GM23338 (cell line): ENCODE measurements at regions not wholly inside any gene's neighbourhood (a gene's known extent, or its start where the extent isn't known, plus 50 kb on each side); places are given as distances from the start of the nearest gene placed in this dataset.

ENCODE experiments used
- ATAC-seq: fragments of 200-7000 bp; cut with Tn5 transposase; 3 replicates; pipeline ENCODE4 v1.9.1; 2020
- DNase-seq: peaks from one replicate; pipeline ENCODE4 v3.0.0-alpha.2; 2015; ENCODE audit warnings: low spot score
- H2AFZ ChIP-seq: fragments of 200-600 bp; sonication (generic); 2 replicates; pipeline ENCODE4 v1.8.0; 2016; ENCODE audit warnings: antibody characterized with exemption, mild to moderate bottlenecking, moderate library complexity
- H3F3A ChIP-seq: fragments of 200-600 bp; sonication (generic); replicated peaks from 2 replicates; pipeline ENCODE4 v1.8.0; 2017; ENCODE audit warnings: antibody characterized with exemption, mixed run types, low read depth
- H3K27ac ChIP-seq: fragments of 200-600 bp; sonication (generic); 2 replicates; pipeline ENCODE4 v1.6.1; 2016; ENCODE audit warnings: low read depth
- H3K27me3 ChIP-seq: fragments of 200-600 bp; sonication (generic); 2 replicates; pipeline ENCODE4 v1.8.0; 2016; ENCODE audit warnings: mild to moderate bottlenecking, mixed run types, moderate library complexity; ENCODE audit not compliant: insufficient read depth
- H3K36me3 ChIP-seq: fragments of 200-600 bp; sonication (generic); 2 replicates; pipeline ENCODE4 v1.8.0; 2016; ENCODE audit warnings: mild to moderate bottlenecking; ENCODE audit not compliant: insufficient read depth
- H3K4me1 ChIP-seq: fragments of 200-600 bp; sonication (generic); 2 replicates; pipeline ENCODE4 v1.8.0; 2016; ENCODE audit warnings: mild to moderate bottlenecking, moderate library complexity; ENCODE audit not compliant: insufficient read depth
- H3K4me2 ChIP-seq: fragments of 200-600 bp; sonication (generic); 2 replicates; pipeline ENCODE4 v1.7.1; 2017; ENCODE audit warnings: mixed run types
- H3K4me3 ChIP-seq: fragments of 200-600 bp; sonication (generic); 2 replicates; pipeline ENCODE4 v1.6.1; 2016; ENCODE audit warnings: mixed run types
- H3K79me2 ChIP-seq: fragments of 200-600 bp; sonication (generic); replicated peaks from 2 replicates; pipeline ENCODE4 v1.8.0; 2017; ENCODE audit warnings: mild to moderate bottlenecking; ENCODE audit not compliant: insufficient read depth
- H3K9me2 ChIP-seq: fragments of 200-600 bp; sonication (generic); 2 replicates; pipeline ENCODE4 v1.8.0; 2017; ENCODE audit not compliant: insufficient read depth
- H4K20me1 ChIP-seq: fragments of 200-600 bp; sonication (generic); replicated peaks from 2 replicates; pipeline ENCODE4 v1.8.0; 2017; ENCODE audit warnings: mild to moderate bottlenecking; ENCODE audit not compliant: insufficient read depth
- H3K27ac Mint-ChIP-seq: 2 replicates; pipeline ENCODE4 v1.8.0; 2020; ENCODE audit warnings: inconsistent platforms, mild to moderate bottlenecking, moderate library complexity, mixed read lengths
- H3K27me3 Mint-ChIP-seq: 3 replicates; pipeline ENCODE4 v1.8.0; 2022; ENCODE audit warnings: low read depth, mild to moderate bottlenecking, moderate library complexity, mixed read lengths, inconsistent platforms; ENCODE audit not compliant: insufficient read depth, poor library complexity
- H3K36me3 Mint-ChIP-seq: 3 replicates; pipeline ENCODE4 v1.8.0; 2021; ENCODE audit warnings: low read depth, mild to moderate bottlenecking, inconsistent platforms, moderate library complexity, mixed read lengths
- H3K4me1 Mint-ChIP-seq: 3 replicates; pipeline ENCODE4 v1.8.0; 2020; ENCODE audit warnings: mild to moderate bottlenecking, inconsistent platforms, mixed read lengths
- H3K4me3 Mint-ChIP-seq: 3 replicates; pipeline ENCODE4 v1.8.0; 2021; ENCODE audit warnings: moderate library complexity, mild to moderate bottlenecking, inconsistent platforms, mixed read lengths
- H3K9me3 Mint-ChIP-seq: 3 replicates; pipeline ENCODE4 v1.8.0; 2020; ENCODE audit warnings: moderate library complexity, mild to moderate bottlenecking, inconsistent platforms, mixed read lengths
- CREB1 ChIP-seq: fragments of 250-450 bp; sonication (Bioruptor Pico); IDR thresholded peaks from 2 replicates; pipeline ENCODE4 v1.5.0; 2020; ENCODE audit warnings: low read depth, mild to moderate bottlenecking, moderate library complexity
- EZH2 ChIP-seq: fragments of 200-600 bp; sonication (generic); IDR thresholded peaks from one replicate; pipeline ENCODE4 v1.8.0; 2017; ENCODE audit warnings: antibody characterized with exemption, mild to moderate bottlenecking, low read depth; ENCODE audit not compliant: unreplicated experiment
- POLR2AphosphoS5 ChIP-seq: IDR thresholded peaks from 2 replicates; pipeline ENCODE4 v1.6.1; 2016; ENCODE audit warnings: antibody characterized with exemption, low read depth
- ZNF114 ChIP-seq: fragments of 250-450 bp; sonication (Bioruptor Pico); IDR thresholded peaks from 2 replicates; pipeline ENCODE4 v1.5.0; 2020; ENCODE audit warnings: mild to moderate bottlenecking, moderate library complexity
- TF ChIP-seq, protein P1 (sequence below), 2 experiments: fragments of 200-600 bp in 1 of 2; sonication (generic) in 1 of 2; conservative IDR thresholded peaks; 2 replicates each; pipeline versions ENCODE4 v1.5.1 to v1.6.1; 2016 to 2017; ENCODE audit warnings: antibody characterized with exemption in 2 of 2, low read depth in 2 of 2, mild to moderate bottlenecking in 2 of 2, moderate library complexity in 1 of 2
- TF ChIP-seq, protein P2 (sequence below): IDR thresholded peaks from one replicate; pipeline ENCODE4 v1.6.1; 2018; ENCODE audit warnings: antibody characterized with exemption; ENCODE audit not compliant: unreplicated experiment
- TF ChIP-seq, protein P3 (sequence below): fragments of 250-450 bp; sonication (Bioruptor Pico); IDR thresholded peaks from 2 replicates; pipeline ENCODE4 v1.5.0; 2020; ENCODE audit warnings: mild to moderate bottlenecking, moderate library complexity

DNA sequence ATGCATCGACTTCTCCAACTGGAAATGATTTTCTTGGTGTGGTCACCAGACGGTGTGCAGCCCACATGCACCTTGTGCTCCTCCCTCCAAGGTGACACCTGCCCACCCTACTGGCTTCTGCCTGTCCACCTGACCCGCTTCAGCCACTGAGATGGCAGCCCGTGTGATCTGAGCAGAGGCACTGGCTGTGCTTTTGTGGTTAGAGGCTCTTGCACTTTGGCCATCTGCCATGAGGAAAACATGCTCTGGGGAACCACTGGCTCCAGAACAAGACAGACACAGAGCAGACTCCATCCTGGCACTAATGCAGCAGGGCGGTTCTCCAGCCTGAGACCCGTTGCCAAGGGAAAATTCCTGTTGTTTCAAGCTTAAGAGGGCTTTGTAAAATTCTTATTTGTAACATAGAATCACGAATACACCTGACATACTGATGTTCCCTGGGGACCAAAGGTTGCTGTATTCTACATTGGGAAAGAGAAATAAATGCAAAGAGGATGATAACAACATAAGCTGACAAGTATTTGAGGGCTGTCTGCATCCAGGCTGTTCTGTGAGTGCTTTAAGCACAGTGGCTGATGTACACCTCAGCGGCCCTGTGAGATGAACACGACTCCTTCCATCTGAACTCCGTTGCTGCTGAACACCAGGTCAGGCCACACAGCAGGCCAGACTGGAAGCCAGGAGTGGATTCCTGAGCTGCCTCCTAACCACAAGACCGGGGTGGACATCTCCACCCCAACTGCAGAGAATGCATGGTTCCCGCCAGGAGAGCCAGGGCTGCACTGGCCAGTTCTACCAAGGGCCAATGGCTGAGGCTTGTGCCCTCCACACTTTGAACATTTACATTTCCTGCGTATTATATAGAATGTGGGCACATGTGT, 820.4 kb downstream of the GALR1 start:
- Histone ChIP-seq H3K79me2 (no peaks in the 10 kb centered on the region), H3K4me2 (no peak overlapping the region), H2AFZ (no peak overlapping the region), H3K4me1 (no peaks in the 10 kb centered on the region), H3K27me3 (no peaks in the 10 kb centered on the region), H3F3A (no peaks in the 10 kb centered on the region), H3K36me3 (peaks cover 11% of the 10 kb centered on the region; the same call in 1 of the 2 replicates), H3K9me2 (no peaks in the 10 kb centered on the region), H3K27ac (no peak overlapping the region), H3K4me3 (no peak overlapping the region), H4K20me1 (no peaks in the 10 kb centered on the region)
- DNase-seq (no peak), ATAC-seq (no peak)
- Mint-ChIP-seq H3K4me1 (no peaks in the 10 kb centered on the region), H3K4me3 (no peak overlapping the region), H3K9me3 (peaks cover 96% of the 10 kb centered on the region), H3K27ac (no peak overlapping the region), H3K27me3 (peaks cover 3% of the 10 kb centered on the region), H3K36me3 (peaks cover 29% of the 10 kb centered on the region; the same call in 2 of the 3 replicates)
- TF ChIP-seq CREB1 (CRISPR knock-in tag) = no peak
- TF ChIP-seq, protein P1, sequence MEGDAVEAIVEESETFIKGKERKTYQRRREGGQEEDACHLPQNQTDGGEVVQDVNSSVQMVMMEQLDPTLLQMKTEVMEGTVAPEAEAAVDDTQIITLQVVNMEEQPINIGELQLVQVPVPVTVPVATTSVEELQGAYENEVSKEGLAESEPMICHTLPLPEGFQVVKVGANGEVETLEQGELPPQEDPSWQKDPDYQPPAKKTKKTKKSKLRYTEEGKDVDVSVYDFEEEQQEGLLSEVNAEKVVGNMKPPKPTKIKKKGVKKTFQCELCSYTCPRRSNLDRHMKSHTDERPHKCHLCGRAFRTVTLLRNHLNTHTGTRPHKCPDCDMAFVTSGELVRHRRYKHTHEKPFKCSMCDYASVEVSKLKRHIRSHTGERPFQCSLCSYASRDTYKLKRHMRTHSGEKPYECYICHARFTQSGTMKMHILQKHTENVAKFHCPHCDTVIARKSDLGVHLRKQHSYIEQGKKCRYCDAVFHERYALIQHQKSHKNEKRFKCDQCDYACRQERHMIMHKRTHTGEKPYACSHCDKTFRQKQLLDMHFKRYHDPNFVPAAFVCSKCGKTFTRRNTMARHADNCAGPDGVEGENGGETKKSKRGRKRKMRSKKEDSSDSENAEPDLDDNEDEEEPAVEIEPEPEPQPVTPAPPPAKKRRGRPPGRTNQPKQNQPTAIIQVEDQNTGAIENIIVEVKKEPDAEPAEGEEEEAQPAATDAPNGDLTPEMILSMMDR (conservative IDR thresholded peaks at IDR 0.05; ENCODE audit: low read depth in 2 of 2) = no peak

DNA sequence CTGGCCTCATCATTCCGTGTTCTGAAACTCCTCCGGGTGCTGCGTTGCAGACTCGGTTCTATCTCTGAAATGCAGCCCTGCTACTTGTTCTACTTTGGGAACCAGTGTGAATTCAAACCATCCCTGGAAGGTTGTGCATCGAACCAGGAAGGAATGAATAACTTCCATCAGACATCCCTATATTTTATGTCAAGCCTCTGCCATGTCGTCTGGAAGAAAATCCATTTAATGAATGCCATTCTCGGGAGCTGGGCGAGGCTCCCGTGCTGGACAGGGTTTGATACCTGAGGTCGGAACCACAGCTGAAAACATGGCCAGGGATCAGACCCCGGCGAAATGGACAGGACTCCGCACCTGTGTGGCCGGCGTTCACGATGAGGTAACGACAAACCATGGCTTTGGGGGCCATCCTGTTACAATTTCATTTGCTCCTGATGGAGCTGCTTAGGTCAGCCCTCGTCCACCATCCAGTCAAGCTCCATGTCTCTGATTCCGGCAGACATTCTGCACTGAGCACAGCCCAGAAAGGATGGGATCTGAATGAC, 821.6 kb downstream of the GALR1 start:
- no peak overlapping the region for H3K4me2 ChIP-seq
- no peaks in the 10 kb centered on the region for H3F3A ChIP-seq
- no peaks in the 10 kb centered on the region for H3K9me2 ChIP-seq
- H3K27ac ChIP-seq = no peak overlapping the region
- H3K27ac Mint-ChIP-seq = no peak overlapping the region
- no peak overlapping the region for H3K4me3 Mint-ChIP-seq
- H3K36me3 Mint-ChIP-seq = peaks cover 33% of the 10 kb centered on the region; the same call in 2 of the 3 replicates
- no peak overlapping the region for H3K4me3 ChIP-seq
- H2AFZ ChIP-seq = no peak overlapping the region
- TF ChIP-seq, protein P2, sequence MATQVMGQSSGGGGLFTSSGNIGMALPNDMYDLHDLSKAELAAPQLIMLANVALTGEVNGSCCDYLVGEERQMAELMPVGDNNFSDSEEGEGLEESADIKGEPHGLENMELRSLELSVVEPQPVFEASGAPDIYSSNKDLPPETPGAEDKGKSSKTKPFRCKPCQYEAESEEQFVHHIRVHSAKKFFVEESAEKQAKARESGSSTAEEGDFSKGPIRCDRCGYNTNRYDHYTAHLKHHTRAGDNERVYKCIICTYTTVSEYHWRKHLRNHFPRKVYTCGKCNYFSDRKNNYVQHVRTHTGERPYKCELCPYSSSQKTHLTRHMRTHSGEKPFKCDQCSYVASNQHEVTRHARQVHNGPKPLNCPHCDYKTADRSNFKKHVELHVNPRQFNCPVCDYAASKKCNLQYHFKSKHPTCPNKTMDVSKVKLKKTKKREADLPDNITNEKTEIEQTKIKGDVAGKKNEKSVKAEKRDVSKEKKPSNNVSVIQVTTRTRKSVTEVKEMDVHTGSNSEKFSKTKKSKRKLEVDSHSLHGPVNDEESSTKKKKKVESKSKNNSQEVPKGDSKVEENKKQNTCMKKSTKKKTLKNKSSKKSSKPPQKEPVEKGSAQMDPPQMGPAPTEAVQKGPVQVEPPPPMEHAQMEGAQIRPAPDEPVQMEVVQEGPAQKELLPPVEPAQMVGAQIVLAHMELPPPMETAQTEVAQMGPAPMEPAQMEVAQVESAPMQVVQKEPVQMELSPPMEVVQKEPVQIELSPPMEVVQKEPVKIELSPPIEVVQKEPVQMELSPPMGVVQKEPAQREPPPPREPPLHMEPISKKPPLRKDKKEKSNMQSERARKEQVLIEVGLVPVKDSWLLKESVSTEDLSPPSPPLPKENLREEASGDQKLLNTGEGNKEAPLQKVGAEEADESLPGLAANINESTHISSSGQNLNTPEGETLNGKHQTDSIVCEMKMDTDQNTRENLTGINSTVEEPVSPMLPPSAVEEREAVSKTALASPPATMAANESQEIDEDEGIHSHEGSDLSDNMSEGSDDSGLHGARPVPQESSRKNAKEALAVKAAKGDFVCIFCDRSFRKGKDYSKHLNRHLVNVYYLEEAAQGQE = no peak
- TF ChIP-seq EZH2 = no peak
- TF ChIP-seq, protein P3, sequence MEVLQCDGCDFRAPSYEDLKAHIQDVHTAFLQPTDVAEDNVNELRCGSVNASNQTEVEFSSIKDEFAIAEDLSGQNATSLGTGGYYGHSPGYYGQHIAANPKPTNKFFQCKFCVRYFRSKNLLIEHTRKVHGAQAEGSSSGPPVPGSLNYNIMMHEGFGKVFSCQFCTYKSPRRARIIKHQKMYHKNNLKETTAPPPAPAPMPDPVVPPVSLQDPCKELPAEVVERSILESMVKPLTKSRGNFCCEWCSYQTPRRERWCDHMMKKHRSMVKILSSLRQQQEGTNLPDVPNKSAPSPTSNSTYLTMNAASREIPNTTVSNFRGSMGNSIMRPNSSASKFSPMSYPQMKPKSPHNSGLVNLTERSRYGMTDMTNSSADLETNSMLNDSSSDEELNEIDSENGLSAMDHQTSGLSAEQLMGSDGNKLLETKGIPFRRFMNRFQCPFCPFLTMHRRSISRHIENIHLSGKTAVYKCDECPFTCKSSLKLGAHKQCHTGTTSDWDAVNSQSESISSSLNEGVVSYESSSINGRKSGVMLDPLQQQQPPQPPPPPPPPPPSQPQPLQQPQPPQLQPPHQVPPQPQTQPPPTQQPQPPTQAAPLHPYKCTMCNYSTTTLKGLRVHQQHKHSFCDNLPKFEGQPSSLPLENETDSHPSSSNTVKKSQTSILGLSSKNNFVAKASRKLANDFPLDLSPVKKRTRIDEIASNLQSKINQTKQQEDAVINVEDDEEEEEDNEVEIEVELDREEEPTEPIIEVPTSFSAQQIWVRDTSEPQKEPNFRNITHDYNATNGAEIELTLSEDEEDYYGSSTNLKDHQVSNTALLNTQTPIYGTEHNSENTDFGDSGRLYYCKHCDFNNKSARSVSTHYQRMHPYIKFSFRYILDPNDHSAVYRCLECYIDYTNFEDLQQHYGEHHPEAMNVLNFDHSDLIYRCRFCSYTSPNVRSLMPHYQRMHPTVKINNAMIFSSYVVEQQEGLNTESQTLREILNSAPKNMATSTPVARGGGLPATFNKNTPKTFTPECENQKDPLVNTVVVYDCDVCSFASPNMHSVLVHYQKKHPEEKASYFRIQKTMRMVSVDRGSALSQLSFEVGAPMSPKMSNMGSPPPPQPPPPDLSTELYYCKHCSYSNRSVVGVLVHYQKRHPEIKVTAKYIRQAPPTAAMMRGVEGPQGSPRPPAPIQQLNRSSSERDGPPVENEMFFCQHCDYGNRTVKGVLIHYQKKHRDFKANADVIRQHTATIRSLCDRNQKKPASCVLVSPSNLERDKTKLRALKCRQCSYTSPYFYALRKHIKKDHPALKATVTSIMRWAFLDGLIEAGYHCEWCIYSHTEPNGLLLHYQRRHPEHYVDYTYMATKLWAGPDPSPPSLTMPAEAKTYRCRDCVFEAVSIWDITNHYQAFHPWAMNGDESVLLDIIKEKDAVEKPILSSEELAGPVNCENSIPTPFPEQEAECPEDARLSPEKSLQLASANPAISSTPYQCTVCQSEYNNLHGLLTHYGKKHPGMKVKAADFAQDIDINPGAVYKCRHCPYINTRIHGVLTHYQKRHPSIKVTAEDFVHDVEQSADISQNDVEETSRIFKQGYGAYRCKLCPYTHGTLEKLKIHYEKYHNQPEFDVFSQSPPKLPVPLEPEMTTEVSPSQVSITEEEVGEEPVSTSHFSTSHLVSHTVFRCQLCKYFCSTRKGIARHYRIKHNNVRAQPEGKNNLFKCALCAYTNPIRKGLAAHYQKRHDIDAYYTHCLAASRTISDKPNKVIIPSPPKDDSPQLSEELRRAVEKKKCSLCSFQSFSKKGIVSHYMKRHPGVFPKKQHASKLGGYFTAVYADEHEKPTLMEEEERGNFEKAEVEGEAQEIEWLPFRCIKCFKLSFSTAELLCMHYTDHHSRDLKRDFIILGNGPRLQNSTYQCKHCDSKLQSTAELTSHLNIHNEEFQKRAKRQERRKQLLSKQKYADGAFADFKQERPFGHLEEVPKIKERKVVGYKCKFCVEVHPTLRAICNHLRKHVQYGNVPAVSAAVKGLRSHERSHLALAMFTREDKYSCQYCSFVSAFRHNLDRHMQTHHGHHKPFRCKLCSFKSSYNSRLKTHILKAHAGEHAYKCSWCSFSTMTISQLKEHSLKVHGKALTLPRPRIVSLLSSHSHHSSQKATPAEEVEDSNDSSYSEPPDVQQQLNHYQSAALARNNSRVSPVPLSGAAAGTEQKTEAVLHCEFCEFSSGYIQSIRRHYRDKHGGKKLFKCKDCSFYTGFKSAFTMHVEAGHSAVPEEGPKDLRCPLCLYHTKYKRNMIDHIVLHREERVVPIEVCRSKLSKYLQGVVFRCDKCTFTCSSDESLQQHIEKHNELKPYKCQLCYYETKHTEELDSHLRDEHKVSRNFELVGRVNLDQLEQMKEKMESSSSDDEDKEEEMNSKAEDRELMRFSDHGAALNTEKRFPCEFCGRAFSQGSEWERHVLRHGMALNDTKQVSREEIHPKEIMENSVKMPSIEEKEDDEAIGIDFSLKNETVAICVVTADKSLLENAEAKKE (CRISPR knock-in tag) = no peak
- no peak for TF ChIP-seq ZNF114
- TF ChIP-seq CREB1 (CRISPR knock-in tag) = no peak
- no peak for TF ChIP-seq POLR2AphosphoS5
- ATAC-seq = no peak
- peaks cover 3% of the 10 kb centered on the region for H3K27me3 Mint-ChIP-seq
- H4K20me1 ChIP-seq = no peaks in the 10 kb centered on the region
- peaks cover 97% of the 10 kb centered on the region for H3K9me3 Mint-ChIP-seq
- no peaks in the 10 kb centered on the region for H3K79me2 ChIP-seq
- no peaks in the 10 kb centered on the region for H3K27me3 ChIP-seq
- H3K4me1 Mint-ChIP-seq = no peaks in the 10 kb centered on the region
- H3K36me3 ChIP-seq = peaks cover 10% of the 10 kb centered on the region; the same call in 1 of the 2 replicates
- DNase-seq = no peak
- no peaks in the 10 kb centered on the region for H3K4me1 ChIP-seq
